K562 (cell line): ENCODE measurements at regions not wholly inside any gene's neighbourhood (a gene's known extent, or its start where the extent isn't known, plus 50 kb on each side); places are given as distances from the start of the nearest gene placed in this dataset.

Experiments used
- ATAC-seq: fragments of 200-7000 bp; cut with Tn5 transposase; 3 replicates; pipeline ENCODE4 v1.9.1; 2020; ENCODE audit warnings: moderate library complexity
- BruUV-seq: library from RNA; stranded (reverse); fragments of 400-500 nt; replicated peaks from 2 replicates; lab custom pipeline; 2021; lab: Mats Ljungman, UMichigan
- CTCF ChIA-PET: fragments of 300-600 bp; formaldehyde crosslinking; extraction: SDS; loops from one replicate; lab custom pipeline; 2021; ENCODE audit warnings: low intra/inter-chr PET ratio; lab: Yijun Ruan, JAX
- POLR2A ChIA-PET: fragments of 300-600, 350-650 bp; sonication (Branson Sonifier 250); formaldehyde crosslinking; extraction: SDS; loops from one replicate; lab custom pipeline; 2021; ENCODE audit warnings: antibody characterized with exemption, inconsistent platforms; lab: Yijun Ruan, JAX
- DNase-seq, 4 experiments: peaks; one replicate each; pipeline versions ENCODE4 v3.0.0 to v3.0.0-alpha.2; 2011 to 2018; ENCODE audit warnings: low spot score in 3 of 4, mixed read lengths in 3 of 4; ENCODE audit errors: extremely low read depth in 1 of 4
- FAIRE-seq: peaks from 2 replicates; lab custom pipeline; 2011; peaks lifted over from hg19 to GRCh38; lab: Jason Lieb, UNC
- H2AFZ ChIP-seq: 2 replicates; pipeline ENCODE4 v1.6.0; 2011; ENCODE audit warnings: low read depth, low read length, control low read depth, inconsistent platforms
- H3K27ac ChIP-seq: fragments of 200-600 bp; 3 replicates; pipeline ENCODE4 v1.8.0; 2011; ENCODE audit warnings: low read depth, mild to moderate bottlenecking, control low read depth, inconsistent platforms, low read length, moderate library complexity, mixed read lengths; ENCODE audit errors: extremely low read depth
- H3K27me3 ChIP-seq, 2 experiments: fragments of 300-600 bp in 1 of 2; 2 replicates in 1 of 2; 3 replicates in 1 of 2; pipeline versions ENCODE4 v1.6.0 to v1.8.0; 2011; ENCODE audit warnings: inconsistent platforms in 2 of 2, low read length in 2 of 2, mild to moderate bottlenecking in 1 of 2, mixed read lengths in 1 of 2, moderate library complexity in 1 of 2; ENCODE audit not compliant: control insufficient read depth in 2 of 2, insufficient read depth in 2 of 2
- H3K36me3 ChIP-seq: fragments of 300-600 bp; 3 replicates; pipeline ENCODE4 v1.8.0; 2011; ENCODE audit warnings: mild to moderate bottlenecking, low read length, inconsistent platforms; ENCODE audit not compliant: control insufficient read depth, insufficient read depth
- H3K4me1 ChIP-seq, 2 experiments: fragments of 200-600 bp in 1 of 2; replicated peaks in 1 of 2; 2 replicates in 1 of 2; 3 replicates in 1 of 2; pipeline versions ENCODE4 v1.5.1 to v1.8.0; 2011; ENCODE audit warnings: inconsistent platforms in 2 of 2, low read length in 2 of 2, mild to moderate bottlenecking in 1 of 2, mixed read lengths in 1 of 2, moderate library complexity in 1 of 2; ENCODE audit not compliant: control insufficient read depth in 2 of 2, insufficient read depth in 2 of 2
- H3K4me2 ChIP-seq: 2 replicates; pipeline ENCODE4 v1.6.1; 2011; ENCODE audit warnings: low read length, control low read depth, inconsistent platforms, mixed read lengths; ENCODE audit not compliant: insufficient read depth
- H3K4me3 ChIP-seq: fragments of 200-600 bp; sonication (generic), shearing (Covaris generic); 2 replicates; pipeline ENCODE4 v1.5.1; 2016; ENCODE audit warnings: control low read depth, inconsistent platforms
- H3K79me2 ChIP-seq: fragments of 200-600 bp; 3 replicates; pipeline ENCODE4 v1.8.0; 2011; ENCODE audit warnings: low read length, inconsistent platforms; ENCODE audit not compliant: control insufficient read depth, insufficient read depth
- H3K9ac ChIP-seq, 2 experiments: 2 replicates each; pipeline versions ENCODE4 v1.6.0 to v1.6.1; 2011; ENCODE audit warnings: low read depth in 2 of 2, low read length in 2 of 2, control low read depth in 1 of 2, inconsistent platforms in 1 of 2, mild to moderate bottlenecking in 1 of 2, mixed read lengths in 1 of 2; ENCODE audit not compliant: insufficient read depth in 1 of 2
- H3K9me1 ChIP-seq: one replicate; pipeline ENCODE4 v1.6.0; 2011; ENCODE audit warnings: inconsistent platforms, mild to moderate bottlenecking, low read length, moderate library complexity; ENCODE audit not compliant: control insufficient read depth, insufficient read depth
- H3K9me3 ChIP-seq: replicated peaks from 2 replicates; pipeline ENCODE4 v1.5.1; 2011; ENCODE audit warnings: low read depth, low read length, inconsistent platforms; ENCODE audit not compliant: control insufficient read depth, insufficient read depth
- H4K20me1 ChIP-seq: replicated peaks from 2 replicates; pipeline ENCODE4 v1.6.1; 2011; ENCODE audit warnings: low read length, inconsistent platforms, mixed read lengths; ENCODE audit not compliant: control insufficient read depth, insufficient read depth
- ASH1L ChIP-seq: fragments of 450-650 bp; IDR thresholded peaks from 2 replicates; pipeline ENCODE4 v1.6.1; 2018; ENCODE audit warnings: borderline replicate concordance, mild to moderate bottlenecking, low read depth; ENCODE audit not compliant: partially characterized antibody
- KLF1 ChIP-seq: fragments of 450-650 bp; IDR thresholded peaks from 2 replicates; pipeline ENCODE4 v1.6.1; 2016; ENCODE audit warnings: missing genetic modification characterization, missing compliant biosample characterization
- NFYB ChIP-seq: IDR thresholded peaks from 2 replicates; pipeline ENCODE4 v1.6.1; 2011; ENCODE audit warnings: mild to moderate bottlenecking, moderate library complexity; ENCODE audit not compliant: insufficient read length; ENCODE audit errors: extremely low read depth
- STAT6 ChIP-seq: sonication (generic); formaldehyde crosslinking; IDR thresholded peaks from 2 replicates; pipeline ENCODE4 v1.8.1; 2023; ENCODE audit warnings: mild to moderate bottlenecking, missing genetic modification reagents
- ZEB2 ChIP-seq: fragments of 450-650 bp; IDR thresholded peaks from 2 replicates; pipeline ENCODE4 v1.6.1; 2016
- ZNF121 ChIP-seq: sonication (generic); formaldehyde crosslinking; conservative IDR thresholded peaks from 2 replicates; pipeline ENCODE4 v1.8.0; 2022; ENCODE audit warnings: missing genetic modification reagents
- ZNF217 ChIP-seq: sonication (generic); formaldehyde crosslinking; IDR thresholded peaks from 2 replicates; pipeline ENCODE4 v1.8.0; 2022; ENCODE audit warnings: mild to moderate bottlenecking, missing genetic modification reagents
- ZNF655 ChIP-seq: fragments of 250-450 bp; sonication (Bioruptor Pico); IDR thresholded peaks from 2 replicates; pipeline ENCODE4 v1.5.0; 2021
- WGBS: fragments of 100-300 bp; shearing (Covaris generic); methylation state at CpG from one replicate; pipeline ENCODE4 v1.1.6; 2016; ENCODE audit warnings: low coverage, mixed read lengths; ENCODE audit not compliant: insufficient coverage; ENCODE audit errors: missing lambda C conversion rate; 5-methylcytosine and 5-hydroxymethylcytosine counted together
- in situ Hi-C: fragments of 300-500 bp; cut with MboI; formaldehyde crosslinking; loops from 4 replicates; pipeline ENCODE4 v1.15.0; 2018; ENCODE audit warnings: inconsistent platforms, mixed read lengths
- intact Hi-C: fragments of 100-400 bp; cut with micrococcal nuclease; formaldehyde crosslinking; loops from 2 replicates; pipeline ENCODE4 v1.14.2; 2022

GRCh38 chr7:84277628-84278224, 83.1 kb upstream of the SEMA3A start (continued):
- no peak for TF ChIP-seq ASH1L
- TF ChIP-seq ZNF121 (CRISPR knock-in tag), result no peak
- no peak for TF ChIP-seq ZNF655 (CRISPR knock-in tag)
- no peak for TF ChIP-seq ZNF217 (CRISPR knock-in tag)
- TF ChIP-seq, all 486 proteins: peak for 0

- H3K36me3 ChIP-seq, result no peaks in the 10 kb centered on the region
- H2AFZ ChIP-seq, result no peak overlapping the region
- no TSS peak for BruUV-seq
- TF ChIP-seq ZEB2 (no peak), NFYB (no peak), STAT6 (no peak), KLF1 (tag) (no peak)
- no peak for ATAC-seq
- no peak overlapping the region for H3K4me2 ChIP-seq
- no peaks in the 10 kb centered on the region for H4K20me1 ChIP-seq
- FAIRE-seq, result no peak
- H3K27me3 ChIP-seq, result no peaks in the 10 kb centered on the region
- ChIA-PET POLR2A (no interaction called here), CTCF (no interaction called here)
- H3K4me3 ChIP-seq, result no peak overlapping the region
- no peaks in the 10 kb centered on the region for H3K79me2 ChIP-seq
- no peak overlapping the region for H3K27ac ChIP-seq
- intact Hi-C loops (no loop called here), in situ Hi-C loops (no loop called here)
- DNase-seq, result no peak
- H3K9me3 ChIP-seq, result no peaks in the 10 kb centered on the region
- H3K4me1 ChIP-seq, result no peaks in the 10 kb centered on the region
- H3K9me1 ChIP-seq, result no peaks in the 10 kb centered on the region
- no peak overlapping the region for H3K9ac ChIP-seq
- 2% methylated on average over 3 of the region's 3 CpGs for WGBS
Observed at GRCh38 chr7:84274029-84274638, 79.5 kb upstream of the SEMA3A start.
